Psoas muscle (tissue), 7 donors: ENCODE measurements at regions not wholly inside any gene's neighbourhood (a gene's known extent, or its start where the extent isn't known, plus 50 kb on each side); places are given as distances from the start of the nearest gene placed in this dataset.

Experiments used
- ATAC-seq, 4 donors: fragments of 200-7000 bp; cut with Tn5 transposase; one replicate each; pipeline ENCODE4 v1.9.1; 2020; ENCODE audit warnings: moderate library complexity in 3 of 4, mild to moderate bottlenecking in 2 of 4
- DNase-seq, 2 donors: peaks; one replicate each; pipeline ENCODE4 v3.0.0-alpha.2; 2020
- H3K27ac ChIP-seq: fragments of 200-600 bp; one replicate; pipeline ENCODE4 v1.8.0; 2022
- H3K27me3 ChIP-seq, 3 donors: fragments of 200-600 bp in 1 of 3; one replicate each; pipeline versions ENCODE4 v1.6.1 to v1.8.0; 2013 to 2022; ENCODE audit warnings: low read length in 2 of 3, mild to moderate bottlenecking in 2 of 3, moderate library complexity in 1 of 3; ENCODE audit not compliant: insufficient read depth in 3 of 3
- H3K36me3 ChIP-seq, 2 donors: fragments of 200-600 bp in 1 of 2; one replicate each; pipeline versions ENCODE4 v1.6.1 to v1.8.0; 2013 to 2022; ENCODE audit warnings: low read depth in 1 of 2, mild to moderate bottlenecking in 1 of 2, moderate library complexity in 1 of 2; ENCODE audit not compliant: insufficient read depth in 1 of 2
- H3K4me1 ChIP-seq: fragments of 200-600 bp; one replicate; pipeline ENCODE4 v1.8.0; 2022
- H3K4me3 ChIP-seq: fragments of 200-600 bp; one replicate; pipeline ENCODE4 v1.8.0; 2022; ENCODE audit warnings: mild to moderate bottlenecking
- H3K9me3 ChIP-seq: fragments of 200-600 bp; one replicate; pipeline ENCODE4 v1.8.0; 2022
- WGBS, 3 donors: extraction: QIAGEN DNeasy Blood & Tissue Kit; methylation state at CpG; one replicate each; pipeline versions ENCODE4 v1.1.6 to v1.1.7; 2013; 5-methylcytosine and 5-hydroxymethylcytosine counted together
- intact Hi-C, 2 donors: fragments of 100-400 bp; cut with DNase I; formaldehyde crosslinking; loops; one replicate each; pipeline versions ENCODE4 v1.11.0 to v1.14.2; 2022
- TF ChIP-seq, protein P1 (sequence below): fragments of 200-600 bp; IDR thresholded peaks from one replicate; pipeline ENCODE4 v1.8.0; 2022; ENCODE audit warnings: antibody characterized with exemption
- donor health status: healthy with polysubstance abuse.
- donor health status: DM: no; HTN: no; CAD: no; lungs with moderate emphysema.
- donor health status: Bipolar disorder and iron deficiency.
- donor health status: healthy.
- donor health status: DM: yes; HTN: yes; CAD: no.
- donor health status: DM: no; HTN: no; CAD: no.
- donor health status: DM: yes; HTN: yes; CAD: no.

DNA sequence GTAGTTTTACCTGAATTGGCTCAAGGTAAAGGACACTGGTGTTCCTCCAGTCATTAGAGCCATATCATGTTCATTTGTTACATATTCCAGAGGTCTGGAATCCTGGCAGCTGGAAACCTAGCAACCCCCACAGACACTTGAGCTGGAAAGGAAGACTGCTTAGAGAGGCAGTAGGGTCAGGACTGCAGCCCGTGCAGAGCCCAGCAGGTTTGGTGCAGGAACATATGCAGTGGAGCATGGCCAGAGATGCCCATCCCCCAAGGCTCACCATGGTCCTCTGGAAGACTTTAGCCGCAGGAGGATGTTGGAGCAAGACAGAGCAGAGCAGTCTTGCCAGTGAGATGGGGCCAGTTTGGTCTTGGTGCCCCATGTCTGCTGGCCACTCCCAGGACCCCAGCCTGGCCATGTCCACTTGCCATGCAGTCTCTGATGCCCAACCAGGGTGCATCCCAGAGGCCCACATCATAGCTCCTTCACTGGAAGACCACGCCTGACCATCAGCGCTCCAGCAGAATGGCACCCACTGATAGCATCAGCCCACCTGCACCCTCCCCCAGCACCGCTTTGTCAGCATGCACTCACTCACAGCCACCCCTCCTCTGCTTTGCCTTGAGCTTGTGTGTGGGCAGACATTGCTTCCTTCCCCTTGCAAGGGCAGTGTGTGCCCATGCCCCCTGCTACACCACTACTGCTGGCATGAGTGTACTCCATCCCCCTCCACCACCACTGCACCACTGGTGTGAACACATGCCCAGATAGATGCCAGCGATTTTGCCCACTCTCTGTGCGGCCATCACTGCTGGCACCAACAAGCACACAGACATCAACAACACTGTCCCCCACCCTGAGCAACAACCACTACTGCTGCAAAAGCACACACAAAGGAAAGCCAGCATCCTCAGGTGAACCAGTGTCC is 190.3 kb upstream of the SPOCK3 start:
- WGBS, 3 donors, result 77 to 81% (median 77%) methylated on average over 7 of the region's 7 CpGs
- DNase-seq, result no peak
- Histone ChIP-seq H3K27ac (no peak overlapping the region), H3K4me1 (no peaks in the 10 kb centered on the region), H3K27me3 (no peaks in the 10 kb centered on the region), H3K36me3 (no peaks in the 10 kb centered on the region), H3K9me3 (no peaks in the 10 kb centered on the region), H3K4me3 (no peak overlapping the region)
- intact Hi-C loops, result no loop called here
- TF ChIP-seq, protein P1, sequence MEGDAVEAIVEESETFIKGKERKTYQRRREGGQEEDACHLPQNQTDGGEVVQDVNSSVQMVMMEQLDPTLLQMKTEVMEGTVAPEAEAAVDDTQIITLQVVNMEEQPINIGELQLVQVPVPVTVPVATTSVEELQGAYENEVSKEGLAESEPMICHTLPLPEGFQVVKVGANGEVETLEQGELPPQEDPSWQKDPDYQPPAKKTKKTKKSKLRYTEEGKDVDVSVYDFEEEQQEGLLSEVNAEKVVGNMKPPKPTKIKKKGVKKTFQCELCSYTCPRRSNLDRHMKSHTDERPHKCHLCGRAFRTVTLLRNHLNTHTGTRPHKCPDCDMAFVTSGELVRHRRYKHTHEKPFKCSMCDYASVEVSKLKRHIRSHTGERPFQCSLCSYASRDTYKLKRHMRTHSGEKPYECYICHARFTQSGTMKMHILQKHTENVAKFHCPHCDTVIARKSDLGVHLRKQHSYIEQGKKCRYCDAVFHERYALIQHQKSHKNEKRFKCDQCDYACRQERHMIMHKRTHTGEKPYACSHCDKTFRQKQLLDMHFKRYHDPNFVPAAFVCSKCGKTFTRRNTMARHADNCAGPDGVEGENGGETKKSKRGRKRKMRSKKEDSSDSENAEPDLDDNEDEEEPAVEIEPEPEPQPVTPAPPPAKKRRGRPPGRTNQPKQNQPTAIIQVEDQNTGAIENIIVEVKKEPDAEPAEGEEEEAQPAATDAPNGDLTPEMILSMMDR, result no peak
- ATAC-seq, result no peak

DNA sequence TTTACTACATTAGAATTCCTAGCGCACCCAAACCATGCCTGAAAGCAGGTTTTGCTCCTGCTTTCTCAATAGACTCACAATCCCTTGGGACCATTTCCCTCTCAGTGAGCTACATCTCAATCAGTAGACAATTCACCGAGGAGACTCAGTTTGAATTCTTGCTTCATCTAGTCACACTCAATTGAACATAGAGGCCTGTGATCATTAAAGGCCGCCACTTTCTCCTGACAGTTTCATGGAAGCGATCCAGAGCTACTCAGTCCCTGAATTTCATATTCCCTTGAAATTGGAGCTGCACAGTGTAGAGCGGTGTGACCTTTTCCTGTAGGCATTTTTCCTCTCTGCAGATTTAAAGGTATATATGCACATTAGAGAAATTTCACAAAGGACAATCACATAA is 193.9 kb upstream of the SPOCK3 start:
- Histone ChIP-seq H3K9me3 (peaks cover 3% of the 10 kb centered on the region), H3K27me3 (no peaks in the 10 kb centered on the region), H3K4me1 (no peaks in the 10 kb centered on the region), H3K36me3 (no peaks in the 10 kb centered on the region), H3K27ac (no peak overlapping the region), H3K4me3 (no peak overlapping the region)
- ATAC-seq, result no peak
- TF ChIP-seq, protein P1, result no peak
- intact Hi-C loops, result no loop called here
- 24 to 29% (median 24%) methylated on average over 5 of the region's 5 CpGs for WGBS, 3 donors
- no peak for DNase-seq

DNA sequence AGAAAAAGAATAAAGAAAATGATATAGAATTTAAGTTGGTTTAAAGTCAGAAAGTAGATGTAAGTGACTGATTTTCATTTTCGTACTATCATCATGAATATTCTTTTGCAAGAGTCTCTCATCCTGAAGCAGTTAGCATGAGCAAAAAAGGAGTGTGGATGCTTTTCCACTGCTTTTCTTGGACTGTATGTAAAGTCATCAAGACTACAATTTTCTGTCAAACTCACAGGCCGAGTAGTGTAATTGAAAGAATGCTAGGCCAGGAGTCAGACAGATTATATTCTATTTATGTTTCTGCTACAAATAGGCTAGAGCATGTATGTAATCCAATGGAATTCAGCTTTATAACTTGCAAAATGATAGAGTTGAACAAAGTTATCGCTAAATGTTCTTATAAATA is 197.1 kb upstream of the SPOCK3 start:
- DNase-seq (no peak), ATAC-seq (no peak)
- intact Hi-C loops, result no loop called here
- WGBS, 3 donors, result 87 to 90% (median 88%) methylated on average over 3 of the region's 3 CpGs
- TF ChIP-seq, protein P1, result no peak
- H3K4me1 ChIP-seq, result no peaks in the 10 kb centered on the region
- H3K36me3 ChIP-seq, result no peaks in the 10 kb centered on the region
- H3K27me3 ChIP-seq, result no peaks in the 10 kb centered on the region
- H3K27ac ChIP-seq, result no peak overlapping the region
- peaks cover 3% of the 10 kb centered on the region for H3K9me3 ChIP-seq
- no peak overlapping the region for H3K4me3 ChIP-seq

DNA sequence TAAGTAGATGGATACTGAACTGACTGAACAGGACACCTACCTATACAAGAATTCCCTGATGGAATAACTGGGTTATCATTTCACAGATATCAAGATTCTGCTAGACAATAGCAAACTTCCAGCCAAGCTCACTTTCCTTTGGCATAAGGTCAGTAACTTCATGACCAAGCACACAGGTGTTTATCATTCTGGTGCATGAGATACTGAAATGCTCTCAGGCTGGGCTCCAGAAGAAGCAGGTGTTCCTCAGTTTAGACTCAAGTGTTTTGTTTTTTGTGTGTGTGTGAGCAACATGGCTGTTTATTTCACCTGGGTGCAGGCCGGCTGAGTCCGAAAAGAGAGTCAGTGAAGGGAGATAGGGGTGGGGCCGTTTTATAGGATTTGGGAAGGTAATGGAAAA is 201.5 kb upstream of the SPOCK3 start:
- 84 to 92% (median 87%) methylated on average over 3 of the region's 3 CpGs for WGBS, 3 donors
- intact Hi-C loops, result no loop called here
- H3K4me1 ChIP-seq, result no peaks in the 10 kb centered on the region
- ATAC-seq (no peak), DNase-seq (no peak)
- no peaks in the 10 kb centered on the region for H3K27me3 ChIP-seq
- no peaks in the 10 kb centered on the region for H3K36me3 ChIP-seq
- H3K9me3 ChIP-seq, result peaks cover 3% of the 10 kb centered on the region
- TF ChIP-seq, protein P1, result no peak
- H3K27ac ChIP-seq, result no peak overlapping the region
- no peak overlapping the region for H3K4me3 ChIP-seq
